K562 (cell line): ENCODE measurements at regions not wholly inside any gene's neighbourhood (a gene's known extent, or its start where the extent isn't known, plus 50 kb on each side); places are given as distances from the start of the nearest gene placed in this dataset.

ENCODE experiments used
- ATAC-seq: fragments of 200-7000 bp; cut with Tn5 transposase; 3 replicates; pipeline ENCODE4 v1.9.1; 2020; ENCODE audit warnings: moderate library complexity
- BruUV-seq: library from RNA; stranded (reverse); fragments of 400-500 nt; replicated peaks from 2 replicates; lab custom pipeline; 2021; lab: Mats Ljungman, UMichigan
- CTCF ChIA-PET: fragments of 300-600 bp; formaldehyde crosslinking; extraction: SDS; loops from one replicate; lab custom pipeline; 2021; ENCODE audit warnings: low intra/inter-chr PET ratio; lab: Yijun Ruan, JAX
- POLR2A ChIA-PET: fragments of 300-600, 350-650 bp; sonication (Branson Sonifier 250); formaldehyde crosslinking; extraction: SDS; loops from one replicate; lab custom pipeline; 2021; ENCODE audit warnings: antibody characterized with exemption, inconsistent platforms; lab: Yijun Ruan, JAX
- DNase-seq, 4 experiments: peaks; one replicate each; pipeline versions ENCODE4 v3.0.0 to v3.0.0-alpha.2; 2011 to 2018; ENCODE audit warnings: low spot score in 3 of 4, mixed read lengths in 3 of 4; ENCODE audit errors: extremely low read depth in 1 of 4
- FAIRE-seq: peaks from 2 replicates; lab custom pipeline; 2011; peaks lifted over from hg19 to GRCh38; lab: Jason Lieb, UNC
- H2AFZ ChIP-seq: 2 replicates; pipeline ENCODE4 v1.6.0; 2011; ENCODE audit warnings: low read depth, low read length, control low read depth, inconsistent platforms
- H3K27ac ChIP-seq: fragments of 200-600 bp; 3 replicates; pipeline ENCODE4 v1.8.0; 2011; ENCODE audit warnings: low read depth, mild to moderate bottlenecking, control low read depth, inconsistent platforms, low read length, moderate library complexity, mixed read lengths; ENCODE audit errors: extremely low read depth
- H3K27me3 ChIP-seq, 2 experiments: fragments of 300-600 bp in 1 of 2; 2 replicates in 1 of 2; 3 replicates in 1 of 2; pipeline versions ENCODE4 v1.6.0 to v1.8.0; 2011; ENCODE audit warnings: inconsistent platforms in 2 of 2, low read length in 2 of 2, mild to moderate bottlenecking in 1 of 2, mixed read lengths in 1 of 2, moderate library complexity in 1 of 2; ENCODE audit not compliant: control insufficient read depth in 2 of 2, insufficient read depth in 2 of 2
- H3K36me3 ChIP-seq: fragments of 300-600 bp; 3 replicates; pipeline ENCODE4 v1.8.0; 2011; ENCODE audit warnings: mild to moderate bottlenecking, low read length, inconsistent platforms; ENCODE audit not compliant: control insufficient read depth, insufficient read depth
- H3K4me1 ChIP-seq, 2 experiments: fragments of 200-600 bp in 1 of 2; replicated peaks in 1 of 2; 2 replicates in 1 of 2; 3 replicates in 1 of 2; pipeline versions ENCODE4 v1.5.1 to v1.8.0; 2011; ENCODE audit warnings: inconsistent platforms in 2 of 2, low read length in 2 of 2, mild to moderate bottlenecking in 1 of 2, mixed read lengths in 1 of 2, moderate library complexity in 1 of 2; ENCODE audit not compliant: control insufficient read depth in 2 of 2, insufficient read depth in 2 of 2
- H3K4me2 ChIP-seq: 2 replicates; pipeline ENCODE4 v1.6.1; 2011; ENCODE audit warnings: low read length, control low read depth, inconsistent platforms, mixed read lengths; ENCODE audit not compliant: insufficient read depth
- H3K4me3 ChIP-seq: fragments of 200-600 bp; sonication (generic), shearing (Covaris generic); 2 replicates; pipeline ENCODE4 v1.5.1; 2016; ENCODE audit warnings: control low read depth, inconsistent platforms
- H3K79me2 ChIP-seq: fragments of 200-600 bp; 3 replicates; pipeline ENCODE4 v1.8.0; 2011; ENCODE audit warnings: low read length, inconsistent platforms; ENCODE audit not compliant: control insufficient read depth, insufficient read depth
- H3K9ac ChIP-seq, 2 experiments: 2 replicates each; pipeline versions ENCODE4 v1.6.0 to v1.6.1; 2011; ENCODE audit warnings: low read depth in 2 of 2, low read length in 2 of 2, control low read depth in 1 of 2, inconsistent platforms in 1 of 2, mild to moderate bottlenecking in 1 of 2, mixed read lengths in 1 of 2; ENCODE audit not compliant: insufficient read depth in 1 of 2
- H3K9me1 ChIP-seq: one replicate; pipeline ENCODE4 v1.6.0; 2011; ENCODE audit warnings: inconsistent platforms, mild to moderate bottlenecking, low read length, moderate library complexity; ENCODE audit not compliant: control insufficient read depth, insufficient read depth
- H3K9me3 ChIP-seq: replicated peaks from 2 replicates; pipeline ENCODE4 v1.5.1; 2011; ENCODE audit warnings: low read depth, low read length, inconsistent platforms; ENCODE audit not compliant: control insufficient read depth, insufficient read depth
- H4K20me1 ChIP-seq: replicated peaks from 2 replicates; pipeline ENCODE4 v1.6.1; 2011; ENCODE audit warnings: low read length, inconsistent platforms, mixed read lengths; ENCODE audit not compliant: control insufficient read depth, insufficient read depth
- CREM ChIP-seq: IDR thresholded peaks from 2 replicates; pipeline ENCODE4 v1.6.1; 2014; ENCODE audit warnings: antibody characterized with exemption, low read depth
- E4F1 ChIP-seq: fragments of 250-450 bp; sonication (Bioruptor Pico); IDR thresholded peaks from 2 replicates; pipeline ENCODE4 v1.5.0; 2021; ENCODE audit warnings: mild to moderate bottlenecking, borderline replicate concordance
- HMGN3 ChIP-seq: IDR thresholded peaks from 2 replicates; pipeline ENCODE4 v1.6.1; 2011; ENCODE audit warnings: borderline replicate concordance, low read depth, mild to moderate bottlenecking, mixed read lengths, low read length; ENCODE audit not compliant: insufficient read length; ENCODE audit errors: extremely low read depth
- KAT7 ChIP-seq: sonication (generic); formaldehyde crosslinking; IDR thresholded peaks from 2 replicates; pipeline ENCODE4 v1.8.0; 2022; ENCODE audit warnings: missing genetic modification reagents, mild to moderate bottlenecking, borderline replicate concordance
- LCOR ChIP-seq: sonication (generic); formaldehyde crosslinking; IDR thresholded peaks from 2 replicates; pipeline ENCODE4 v1.8.0; 2022; ENCODE audit warnings: mild to moderate bottlenecking, missing genetic modification reagents
- TAF7 ChIP-seq: fragments of 450-650 bp; IDR thresholded peaks from 2 replicates; pipeline ENCODE4 v1.6.1; 2016; ENCODE audit warnings: missing genetic modification characterization, missing compliant biosample characterization
- TBP ChIP-seq: optimal IDR thresholded peaks from 2 replicates; pipeline ENCODE3; 2011; ENCODE audit warnings: low read depth, low read length, improper control_type of control experiment
- ZNF24 ChIP-seq: fragments of 450-650 bp; IDR thresholded peaks from 2 replicates; pipeline ENCODE4 v1.6.1; 2016
- ZNF324 ChIP-seq: fragments of 250-450 bp; sonication (Bioruptor Pico); IDR thresholded peaks from 2 replicates; pipeline ENCODE4 v1.4.0; 2020; ENCODE audit warnings: mild to moderate bottlenecking
- WGBS: fragments of 100-300 bp; shearing (Covaris generic); methylation state at CpG from one replicate; pipeline ENCODE4 v1.1.6; 2016; ENCODE audit warnings: low coverage, mixed read lengths; ENCODE audit not compliant: insufficient coverage; ENCODE audit errors: missing lambda C conversion rate; 5-methylcytosine and 5-hydroxymethylcytosine counted together
- in situ Hi-C: fragments of 300-500 bp; cut with MboI; formaldehyde crosslinking; loops from 4 replicates; pipeline ENCODE4 v1.15.0; 2018; ENCODE audit warnings: inconsistent platforms, mixed read lengths
- intact Hi-C: fragments of 100-400 bp; cut with micrococcal nuclease; formaldehyde crosslinking; loops from 2 replicates; pipeline ENCODE4 v1.14.2; 2022

- in situ Hi-C loops: no loop called here
- BruUV-seq: no TSS peak
Measured at GRCh38 chr20:11845340-11845739, 72.4 kb upstream of the BTBD3 start.

More at GRCh38 chr20:11845340-11845739, 72.4 kb upstream of the BTBD3 start:
- Histone ChIP-seq H3K9me1 (no peaks in the 10 kb centered on the region), H3K9ac (no peak overlapping the region), H3K36me3 (no peaks in the 10 kb centered on the region), H3K4me2 (no peak overlapping the region), H3K4me1 (no peaks in the 10 kb centered on the region), H3K27ac (no peak overlapping the region), H3K79me2 (no peaks in the 10 kb centered on the region), H3K27me3 (no peaks in the 10 kb centered on the region), H3K9me3 (no peaks in the 10 kb centered on the region), H2AFZ (no peak overlapping the region), H3K4me3 (no peak overlapping the region), H4K20me1 (no peaks in the 10 kb centered on the region)
- TF ChIP-seq KAT7 (CRISPR knock-in tag) (no peak), TAF7 (tag) (no peak), CREM (no peak), ZNF324 (no peak), LCOR (CRISPR knock-in tag) (no peak), E4F1 (no peak), ZNF24 (no peak), TBP (no peak), HMGN3 (no peak)
- no peak for ATAC-seq
- DNase-seq: no peak
- POLR2A ChIA-PET: no interaction called here
- 0% methylated on average over 3 of the region's 3 CpGs for WGBS
- CTCF ChIA-PET: no interaction called here
- intact Hi-C loops: no loop called here
- no peak for FAIRE-seq
